DOHH2 (cell line): ENCODE measurements at regions not wholly inside any gene's neighbourhood (a gene's known extent, or its start where the extent isn't known, plus 50 kb on each side); places are given as distances from the start of the nearest gene placed in this dataset.

Source experiments
- CTCF ChIP-seq: fragments of 200-600 bp; sonication (generic); IDR thresholded peaks from one replicate; pipeline ENCODE4 v1.5.1; 2014; ENCODE audit warnings: antibody characterized with exemption, mild to moderate bottlenecking, low read depth, low read length; ENCODE audit not compliant: poor library complexity, severe bottlenecking
- EZH2phosphoT487 ChIP-seq: fragments of 200-600 bp; sonication (generic); IDR thresholded peaks from 2 replicates; pipeline ENCODE4 v1.6.1; 2017; ENCODE audit warnings: borderline replicate concordance, mild to moderate bottlenecking, antibody characterized with exemption, low read length, moderate library complexity, mixed read lengths

GRCh38 chr2:16314691-16315457 is 350.8 kb downstream of the CYRIA start:
- no peak for TF ChIP-seq CTCF
- TF ChIP-seq EZH2phosphoT487: no peak
